HS-27A (cell line): ENCODE measurements at regions not wholly inside any gene's neighbourhood (a gene's known extent, or its start where the extent isn't known, plus 50 kb on each side); places are given as distances from the start of the nearest gene placed in this dataset.

ENCODE experiments used
- DNase-seq: peaks from one replicate; pipeline ENCODE4 v3.0.0-alpha.2; 2012; ENCODE audit warnings: low read depth, missing footprints

- DNase-seq: no peak
Measured at GRCh38 chr3:71879089-71879488, 94.1 kb upstream of the PROK2 start.

DNA sequence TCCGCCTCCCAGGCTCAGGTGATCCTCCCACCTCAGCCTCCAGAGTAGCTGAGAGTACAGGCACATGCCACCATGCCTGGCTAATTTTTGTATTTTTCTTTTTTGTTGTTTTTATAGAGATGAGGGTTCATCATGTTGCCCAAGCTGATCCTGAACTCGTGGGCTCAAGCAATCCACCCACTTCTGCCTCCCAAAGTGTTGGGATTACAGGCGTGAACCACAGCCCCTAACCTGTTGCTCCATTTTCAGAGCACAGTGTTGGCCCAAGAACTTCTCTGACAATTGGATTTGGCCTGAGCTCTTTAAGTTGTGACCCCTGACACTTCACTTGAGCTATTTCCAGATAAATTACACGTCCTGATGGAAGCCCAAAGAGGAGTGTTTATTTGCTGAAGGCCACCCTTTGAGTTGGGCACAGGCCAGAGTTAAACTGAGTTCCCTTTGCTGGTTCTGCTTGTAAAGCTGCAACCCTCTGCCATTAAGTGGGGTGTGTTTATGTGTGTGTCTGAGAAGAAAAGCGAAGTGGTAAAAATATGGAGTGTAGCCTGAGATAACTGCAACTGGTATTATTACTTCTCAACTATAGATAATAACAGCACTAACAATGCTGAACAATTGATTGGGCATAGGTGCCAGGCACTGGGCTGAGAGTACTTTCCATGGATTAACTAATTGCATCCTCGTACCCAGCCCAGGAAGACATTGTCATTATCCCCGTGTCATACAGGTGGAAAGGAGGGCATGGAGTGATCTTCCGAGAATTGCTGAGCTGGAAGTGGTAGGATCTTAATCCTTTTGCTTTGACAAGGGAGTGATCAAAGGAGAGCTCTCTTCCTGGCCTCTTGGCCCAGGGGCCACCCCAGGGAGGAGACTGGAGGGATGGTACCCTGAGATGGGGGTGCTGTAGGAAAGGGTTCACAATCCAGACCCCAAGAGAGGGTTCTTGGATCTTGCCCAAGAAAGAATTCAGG lies 91.5 kb upstream of the PROK2 start:
- DNase-seq: no peak

GRCh38 chr3:71875461-71875947 lies 90.6 kb upstream of the PROK2 start:
- peak; percentile 22 for DNase-seq

DNA sequence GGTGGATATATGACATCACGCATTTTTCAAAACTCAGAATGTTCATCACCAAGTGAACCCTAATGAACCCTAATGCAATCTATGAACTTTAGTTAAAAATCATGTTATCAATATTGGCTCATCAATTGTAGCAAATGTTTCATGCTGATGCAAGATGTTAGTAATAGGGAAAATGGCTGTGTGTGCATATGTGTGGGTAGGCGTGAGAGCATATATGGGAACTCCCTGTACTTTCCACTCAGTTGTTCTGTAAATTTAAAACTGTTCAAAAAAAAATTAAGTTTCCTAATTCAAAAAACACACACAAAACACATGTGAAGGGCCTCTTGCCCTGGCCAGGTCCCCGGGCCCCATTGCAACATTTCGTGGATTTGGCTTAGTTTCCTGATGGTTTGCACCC lies 89.7 kb upstream of the PROK2 start:
- no peak for DNase-seq

- no peak for DNase-seq
Measured at GRCh38 chr3:71873093-71873611, 88.2 kb upstream of the PROK2 start.

DNA sequence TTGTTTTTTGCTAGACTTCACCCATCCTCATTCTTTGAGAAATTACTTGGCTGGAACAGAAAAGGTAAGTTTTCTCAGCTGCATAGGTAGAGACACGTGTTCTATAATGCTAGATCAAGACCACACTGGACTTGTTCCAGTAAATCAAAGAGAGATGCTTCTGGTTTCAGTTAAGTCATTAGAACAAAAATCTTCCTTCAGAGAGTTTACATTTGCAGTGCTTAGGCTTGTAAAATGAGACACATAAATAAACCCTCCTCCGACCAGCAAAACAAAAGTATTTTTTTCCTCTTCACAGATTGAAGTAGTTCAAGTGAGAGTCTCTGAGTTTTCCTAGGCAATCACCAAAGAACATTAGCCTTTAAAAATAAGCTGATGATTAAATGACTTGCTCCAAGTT lies 87.3 kb upstream of the PROK2 start:
- DNase-seq: no peak

DNA sequence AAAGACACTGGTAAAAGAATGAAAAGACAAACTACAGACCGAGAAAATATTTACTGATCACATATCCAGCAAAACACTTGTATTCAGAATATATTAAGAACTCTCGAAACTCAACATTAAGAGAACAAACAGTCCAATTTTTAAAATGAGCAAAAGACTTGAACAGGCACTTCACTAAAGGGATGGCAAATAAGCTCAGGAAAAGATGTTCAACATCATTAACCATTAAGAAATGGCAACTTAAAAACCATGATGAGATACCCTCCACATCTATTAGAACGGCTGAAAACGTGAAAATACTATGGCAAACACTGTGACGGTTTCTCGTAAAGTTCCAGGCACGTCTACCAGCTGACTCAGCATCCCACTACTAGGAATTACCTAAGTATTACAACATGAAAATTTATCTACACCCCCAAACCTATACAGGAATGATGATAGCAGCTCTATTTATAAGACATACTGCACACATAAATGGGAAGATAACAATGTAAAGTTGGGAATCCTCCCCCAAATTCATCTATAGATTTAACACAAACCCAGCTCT lies 86.1 kb upstream of the PROK2 start:
- DNase-seq: no peak

DNA sequence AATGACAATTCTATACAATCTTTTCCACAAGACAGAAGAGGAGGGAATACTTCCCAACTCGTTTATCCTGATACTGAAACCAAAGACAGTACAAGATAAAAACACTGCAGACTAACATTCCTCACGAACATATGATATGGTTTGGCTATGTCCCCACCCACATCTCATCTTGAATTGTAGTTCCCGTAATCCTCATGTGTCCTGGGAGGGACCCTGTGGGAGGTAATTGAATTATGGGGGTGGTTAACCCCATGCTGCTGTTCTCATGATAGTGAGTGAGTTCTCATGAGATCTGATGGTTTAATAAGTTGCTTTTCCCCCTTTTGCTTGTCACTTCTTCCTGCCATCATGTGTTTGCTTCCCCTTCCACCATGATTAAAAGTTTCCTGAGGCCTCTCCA lies 83.9 kb upstream of the PROK2 start:
- DNase-seq: no peak

- no peak for DNase-seq
Measured at GRCh38 chr3:71865727-71866126, 80.8 kb upstream of the PROK2 start.

DNA sequence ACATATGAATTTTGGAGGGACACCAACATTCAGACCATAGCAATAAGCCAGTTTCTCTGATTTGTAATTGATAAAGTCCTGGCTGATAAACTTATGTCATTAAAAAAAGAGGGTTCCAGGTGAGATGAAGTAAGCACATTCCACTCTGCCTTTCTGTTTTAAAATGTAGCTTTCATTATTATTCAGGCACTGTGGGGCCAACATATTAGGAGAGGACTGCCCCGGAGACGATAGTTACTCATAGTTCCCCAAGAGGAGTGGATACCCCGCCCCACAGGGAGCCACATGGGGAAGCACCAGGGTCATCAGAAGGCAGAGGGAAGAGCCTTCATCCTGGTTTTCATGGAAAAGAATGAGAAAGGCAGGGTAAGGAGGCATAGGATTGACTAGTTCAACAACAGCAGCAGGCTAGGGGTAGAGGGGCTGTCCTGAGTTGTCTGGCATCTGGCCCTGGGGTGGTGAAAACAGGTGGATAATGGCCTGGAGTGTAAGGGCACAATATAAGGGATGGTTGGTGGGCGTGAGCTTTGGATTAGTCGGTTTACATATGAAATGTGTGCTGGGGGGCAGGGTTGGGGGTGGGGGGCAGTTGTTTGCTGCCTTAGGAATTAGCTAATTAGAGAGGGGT lies 78.7 kb upstream of the PROK2 start:
- DNase-seq: no peak

DNA sequence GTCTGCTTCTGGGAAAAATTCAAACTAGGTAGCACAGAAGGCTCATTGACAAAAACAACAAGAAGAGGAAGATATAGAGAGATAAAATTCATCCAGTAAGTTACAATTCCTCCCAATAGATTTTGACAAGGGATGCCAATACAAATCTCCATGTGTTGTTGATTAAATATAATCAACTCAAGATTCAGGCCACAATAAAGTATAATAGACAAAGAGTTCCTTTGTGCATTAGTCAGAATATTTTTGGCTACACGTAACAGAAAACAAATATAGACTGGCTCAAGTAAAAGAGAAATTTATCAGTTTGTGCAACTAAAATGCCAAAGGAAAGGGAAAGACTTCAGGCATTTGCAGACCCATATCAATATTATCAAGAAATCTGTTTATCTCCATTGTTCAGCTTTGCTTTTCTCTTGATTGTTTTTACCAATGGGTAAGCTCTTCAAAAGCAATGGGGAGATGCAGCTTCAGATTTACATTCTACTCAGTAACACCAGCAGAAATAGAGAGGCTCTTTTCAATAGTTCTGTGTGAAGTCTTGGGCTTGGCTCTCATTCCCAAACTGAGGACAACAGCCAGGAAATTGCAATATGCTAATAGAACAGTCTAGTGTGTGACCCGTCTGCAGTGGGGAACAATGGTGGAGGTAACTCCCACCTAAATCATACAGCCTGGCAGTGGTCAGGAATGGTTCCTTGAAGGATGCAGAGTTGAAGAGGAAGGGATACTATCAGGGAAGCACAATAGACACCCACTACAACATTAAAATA lies 77.6 kb upstream of the PROK2 start:
- DNase-seq: no peak

GRCh38 chr3:71859123-71859519 lies 74.2 kb upstream of the PROK2 start:
- no peak for DNase-seq

GRCh38 chr3:71858503-71859122 lies 73.7 kb upstream of the PROK2 start:
- DNase-seq: no peak

- DNase-seq: no peak
Measured at GRCh38 chr3:71857956-71858355, 73.0 kb upstream of the PROK2 start.

- DNase-seq: no peak
Measured at GRCh38 chr3:71854706-71855105, 69.8 kb upstream of the PROK2 start.

- no peak for DNase-seq
Measured at GRCh38 chr3:71854096-71854495, 69.1 kb upstream of the PROK2 start.

- DNase-seq: no peak
Measured at GRCh38 chr3:71851878-71852277, 66.9 kb upstream of the PROK2 start.

- no peak for DNase-seq
Measured at GRCh38 chr3:71850654-71851053, 65.7 kb upstream of the PROK2 start.

DNA sequence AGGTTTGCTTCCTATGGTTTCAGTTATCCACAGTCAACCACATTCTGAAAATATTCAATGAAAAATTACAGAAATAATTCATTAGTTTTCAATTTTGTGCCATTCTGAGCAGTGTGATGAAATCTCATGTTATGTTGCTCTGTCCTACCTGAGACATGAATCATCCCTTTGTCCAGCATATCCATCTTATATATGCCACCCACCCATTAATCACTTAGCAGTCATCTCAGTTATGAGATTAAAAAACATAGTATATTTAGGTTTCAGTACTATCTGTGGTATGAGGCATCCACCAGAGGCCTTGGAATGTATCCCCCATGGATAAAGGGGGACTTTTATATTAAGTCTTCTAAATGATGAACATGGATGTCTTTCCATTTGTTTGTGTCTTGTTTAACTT lies 64.7 kb upstream of the PROK2 start:
- DNase-seq: no peak

DNA sequence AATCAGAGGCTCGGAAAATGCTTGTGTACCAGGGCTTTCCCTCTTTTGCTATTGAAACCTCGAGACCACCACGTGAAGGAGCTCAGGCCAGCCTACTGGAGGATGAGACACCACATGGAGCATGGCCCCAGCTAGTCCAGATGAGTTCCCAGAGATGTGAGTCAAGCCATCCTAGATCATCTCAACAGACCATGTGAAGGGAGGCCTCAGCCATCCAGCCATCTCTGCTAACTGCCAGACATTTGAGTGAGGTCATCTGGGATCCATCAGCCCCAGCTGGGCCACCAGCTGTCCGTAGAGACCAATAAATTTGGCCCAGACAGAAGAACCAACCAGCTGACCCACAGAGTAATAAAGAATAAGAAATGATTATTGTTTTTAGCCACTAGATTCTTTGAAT lies 62.8 kb upstream of the PROK2 start:
- no peak for DNase-seq

DNA sequence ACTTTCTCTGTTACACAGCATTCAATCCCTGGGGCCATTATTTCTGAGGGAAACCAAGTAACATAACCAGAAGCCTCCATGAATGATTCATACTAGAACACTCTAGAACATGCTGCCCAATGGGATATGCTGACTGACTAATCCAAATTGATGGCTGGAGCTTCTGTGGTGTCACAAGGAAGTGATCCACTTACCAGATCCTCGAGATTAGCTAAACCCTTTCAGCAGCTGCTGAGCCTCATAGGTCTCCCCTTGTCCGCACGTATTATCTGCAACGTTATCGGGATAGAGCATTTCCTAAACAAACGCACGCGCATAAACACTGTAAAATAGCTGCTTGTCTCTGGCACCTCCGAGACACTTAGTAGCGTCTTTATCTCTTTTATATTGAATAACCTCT lies 61.2 kb upstream of the PROK2 start:
- no peak for DNase-seq

- no peak for DNase-seq
Measured at GRCh38 chr3:71843071-71843470, 58.1 kb upstream of the PROK2 start.
